PC-3 (cell line): ENCODE measurements at regions not wholly inside any gene's neighbourhood (a gene's known extent, or its start where the extent isn't known, plus 50 kb on each side); places are given as distances from the start of the nearest gene placed in this dataset.

Experiments
- ATAC-seq: fragments of 200-7000 bp; cut with Tn5 transposase; 2 replicates; pipeline ENCODE4 v1.9.1; 2020; ENCODE audit warnings: mild to moderate bottlenecking, moderate library complexity
- BruUV-seq: library from RNA; stranded (reverse); fragments of 400-500 nt; replicated peaks from 2 replicates; lab custom pipeline; 2021; lab: Mats Ljungman, UMichigan
- CTCF ChIA-PET: fragments of 300-600 bp; sonication (Branson Sonifier 250); formaldehyde crosslinking; loops from one replicate; lab custom pipeline; 2022; ENCODE audit warnings: antibody characterized with exemption; lab: Charles Lee
- POLR2A ChIA-PET: fragments of 300-600 bp; sonication (Branson Sonifier 250); formaldehyde crosslinking; loops from one replicate; lab custom pipeline; 2022; ENCODE audit warnings: antibody characterized with exemption; ENCODE audit not compliant: unreplicated experiment; lab: Charles Lee
- DNase-seq: peaks from one replicate; pipeline ENCODE4 v3.0.0-alpha.2; 2015
- H2AFZ ChIP-seq: fragments of 300-600 bp; sonication (generic); 2 replicates; pipeline ENCODE4 v1.6.0; 2016; ENCODE audit warnings: antibody characterized with exemption, low read length
- H3F3A ChIP-seq: fragments of 300-600 bp; sonication (generic); one replicate; pipeline ENCODE4 v1.6.0; 2017; ENCODE audit warnings: antibody characterized with exemption, low read length, control low read depth, mild to moderate bottlenecking; ENCODE audit not compliant: unreplicated experiment
- H3K27ac ChIP-seq: fragments of 300-600 bp; sonication (generic); 2 replicates; pipeline ENCODE4 v1.5.1; 2016; ENCODE audit warnings: mild to moderate bottlenecking, low read length
- H3K27me3 ChIP-seq: fragments of 300-600 bp; sonication (generic); 2 replicates; pipeline ENCODE4 v1.6.1; 2016; ENCODE audit warnings: low read length, mixed read lengths
- H3K36me3 ChIP-seq: fragments of 300-600 bp; sonication (generic); 2 replicates; pipeline ENCODE4 v1.6.1; 2016; ENCODE audit warnings: low read depth, mixed run types, low read length, mixed read lengths
- H3K4me1 ChIP-seq: fragments of 300-600 bp; sonication (generic); 2 replicates; pipeline ENCODE4 v1.5.1; 2016; ENCODE audit warnings: low read length; ENCODE audit not compliant: insufficient read depth
- H3K4me2 ChIP-seq: fragments of 300-600 bp; sonication (generic); 2 replicates; pipeline ENCODE4 v1.6.0; 2016; ENCODE audit warnings: low read length
- H3K4me3 ChIP-seq: fragments of 300-600 bp; sonication (generic); 2 replicates; pipeline ENCODE4 v1.5.1; 2016; ENCODE audit warnings: mild to moderate bottlenecking, low read length, mixed read lengths
- H3K79me2 ChIP-seq: fragments of 300-600 bp; sonication (generic); 2 replicates; pipeline ENCODE4 v1.6.1; 2017; ENCODE audit warnings: low read length, mixed read lengths
- H3K9ac ChIP-seq: fragments of 300-600 bp; sonication (generic); 2 replicates; pipeline ENCODE4 v1.6.0; 2016; ENCODE audit warnings: mild to moderate bottlenecking, low read length
- H3K9me2 ChIP-seq: fragments of 300-600 bp; sonication (generic); replicated peaks from 2 replicates; pipeline ENCODE4 v1.6.1; 2016; ENCODE audit warnings: mixed run types, low read length, mixed read lengths
- H3K9me3 ChIP-seq: fragments of 300-600 bp; sonication (generic); 2 replicates; pipeline ENCODE4 v1.6.1; 2016; ENCODE audit warnings: low read length, mixed read lengths
- H4K20me1 ChIP-seq: fragments of 300-600 bp; sonication (generic); 2 replicates; pipeline ENCODE4 v1.6.1; 2016; ENCODE audit warnings: low read length, mixed read lengths
- CTCF ChIP-seq: fragments of 300-600 bp; sonication (generic); conservative IDR thresholded peaks from 2 replicates; pipeline ENCODE4 v1.5.1; 2017; ENCODE audit warnings: antibody characterized with exemption, low read depth, mild to moderate bottlenecking, low read length
- EZH2 ChIP-seq: fragments of 300-600 bp; sonication (generic); IDR thresholded peaks from one replicate; pipeline ENCODE4 v1.6.1; 2017; ENCODE audit warnings: antibody characterized with exemption, mild to moderate bottlenecking, low read length; ENCODE audit not compliant: unreplicated experiment
- EZH2phosphoT487 ChIP-seq: fragments of 300-600 bp; sonication (generic); IDR thresholded peaks from 2 replicates; pipeline ENCODE4 v1.6.1; 2018; ENCODE audit warnings: mild to moderate bottlenecking, antibody characterized with exemption, low read length, borderline replicate concordance
- intact Hi-C: fragments of 100-400 bp; cut with micrococcal nuclease; formaldehyde crosslinking; loops from 2 replicates; pipeline ENCODE4 v1.9.0; 2023

- ChIA-PET CTCF (no interaction called here), POLR2A (no interaction called here)
- DNase-seq (no peak), ATAC-seq (no peak)
- no peak overlapping the region for H3K9ac ChIP-seq
- H3K4me3 ChIP-seq = no peak overlapping the region
- no peak overlapping the region for H3K27ac ChIP-seq
- H2AFZ ChIP-seq = no peak overlapping the region
- no peaks in the 10 kb centered on the region for H3K36me3 ChIP-seq
- intact Hi-C loops = no loop called here
- H3K9me2 ChIP-seq = no peaks in the 10 kb centered on the region
- TF ChIP-seq CTCF (no peak), EZH2phosphoT487 (no peak), EZH2 (no peak)
- no peaks in the 10 kb centered on the region for H3K27me3 ChIP-seq
- BruUV-seq = no TSS peak
- H3K9me3 ChIP-seq = no peaks in the 10 kb centered on the region
- no peaks in the 10 kb centered on the region for H3K79me2 ChIP-seq
- no peaks in the 10 kb centered on the region for H3F3A ChIP-seq
- H4K20me1 ChIP-seq = no peaks in the 10 kb centered on the region
- no peak overlapping the region for H3K4me2 ChIP-seq
- H3K4me1 ChIP-seq = no peaks in the 10 kb centered on the region
Observed at GRCh38 chr5:66346869-66347268, 202.8 kb downstream of the SREK1 start.

- Histone ChIP-seq H3K9ac (no peak overlapping the region), H3K27ac (no peak overlapping the region), H3K36me3 (no peaks in the 10 kb centered on the region), H3K27me3 (no peaks in the 10 kb centered on the region), H3K79me2 (no peaks in the 10 kb centered on the region), H3K4me1 (no peaks in the 10 kb centered on the region), H3K9me3 (no peaks in the 10 kb centered on the region), H3F3A (no peaks in the 10 kb centered on the region), H3K9me2 (no peaks in the 10 kb centered on the region), H4K20me1 (no peaks in the 10 kb centered on the region), H3K4me3 (no peak overlapping the region), H3K4me2 (no peak overlapping the region), H2AFZ (no peak overlapping the region)
- POLR2A ChIA-PET = no interaction called here
- intact Hi-C loops = no loop called here
- TF ChIP-seq EZH2phosphoT487 (no peak), EZH2 (no peak)
- CTCF ChIA-PET = no interaction called here
- DNase-seq (no peak), ATAC-seq (no peak)
- BruUV-seq = no TSS peak
Observed at GRCh38 chr5:66348387-66349125, 204.5 kb downstream of the SREK1 start.

- no peak for DNase-seq
- Histone ChIP-seq H3K9me3 (no peaks in the 10 kb centered on the region), H3K9me2 (no peaks in the 10 kb centered on the region), H3K4me1 (no peaks in the 10 kb centered on the region), H3K36me3 (no peaks in the 10 kb centered on the region), H3K4me2 (no peak overlapping the region), H2AFZ (no peak overlapping the region), H3K9ac (no peak overlapping the region), H3K27ac (no peak overlapping the region), H3K79me2 (no peaks in the 10 kb centered on the region), H3K27me3 (no peaks in the 10 kb centered on the region), H3K4me3 (no peak overlapping the region), H3F3A (no peaks in the 10 kb centered on the region), H4K20me1 (no peaks in the 10 kb centered on the region)
- TF ChIP-seq CTCF (no peak), EZH2phosphoT487 (no peak), EZH2 (no peak)
- no TSS peak for BruUV-seq
- no peak for ATAC-seq
- intact Hi-C loops = no loop called here
- CTCF ChIA-PET = no interaction called here
- POLR2A ChIA-PET = no interaction called here
Observed at GRCh38 chr5:66351813-66352212, 207.7 kb downstream of the SREK1 start.
